HL-60 (cell line): ENCODE measurements at regions not wholly inside any gene's neighbourhood (a gene's known extent, or its start where the extent isn't known, plus 50 kb on each side); places are given as distances from the start of the nearest gene placed in this dataset.

ENCODE experiments used
- DNase-seq, 2 experiments: peaks; one replicate each; pipeline ENCODE4 v3.0.0-alpha.2; 2010 to 2020; ENCODE audit warnings: low read depth in 1 of 2, low spot score in 1 of 2
- H3K27ac ChIP-seq: fragments of 250-450 bp; sonication (Bioruptor Pico); replicated peaks from 2 replicates; pipeline ENCODE4 v1.5.1; 2020; ENCODE audit warnings: mild to moderate bottlenecking, moderate library complexity
- H3K27me3 ChIP-seq: fragments of 250-450 bp; sonication (Bioruptor Pico); 2 replicates; pipeline ENCODE4 v1.5.1; 2021; ENCODE audit warnings: mild to moderate bottlenecking, moderate library complexity; ENCODE audit not compliant: insufficient read depth, poor library complexity, severe bottlenecking
- H3K4me3 ChIP-seq: replicated peaks from 2 replicates; pipeline ENCODE4 v1.5.1; 2011; ENCODE audit warnings: mild to moderate bottlenecking, control low read depth, low read length; ENCODE audit not compliant: insufficient read depth
- GABPA ChIP-seq: IDR thresholded peaks from 2 replicates; pipeline ENCODE4 v1.6.1; 2012; ENCODE audit warnings: low read depth
- POLR2AphosphoS5 ChIP-seq: IDR thresholded peaks from 2 replicates; pipeline ENCODE4 v1.6.1; 2012; ENCODE audit warnings: low read depth
- SPI1 ChIP-seq: IDR thresholded peaks from 2 replicates; pipeline ENCODE4 v1.6.1; 2012; ENCODE audit warnings: low read depth, mild to moderate bottlenecking, borderline replicate concordance
- TF ChIP-seq, protein P1 (sequence below): IDR thresholded peaks from 2 replicates; pipeline ENCODE4 v1.6.1; 2012; ENCODE audit warnings: low read depth; ENCODE audit not compliant: insufficient replicate concordance
- TF ChIP-seq, protein P2 (sequence below): IDR thresholded peaks from one replicate; pipeline ENCODE4 v1.5.1; 2011; ENCODE audit warnings: low read length, control low read depth, inconsistent platforms; ENCODE audit not compliant: insufficient read depth

DNA sequence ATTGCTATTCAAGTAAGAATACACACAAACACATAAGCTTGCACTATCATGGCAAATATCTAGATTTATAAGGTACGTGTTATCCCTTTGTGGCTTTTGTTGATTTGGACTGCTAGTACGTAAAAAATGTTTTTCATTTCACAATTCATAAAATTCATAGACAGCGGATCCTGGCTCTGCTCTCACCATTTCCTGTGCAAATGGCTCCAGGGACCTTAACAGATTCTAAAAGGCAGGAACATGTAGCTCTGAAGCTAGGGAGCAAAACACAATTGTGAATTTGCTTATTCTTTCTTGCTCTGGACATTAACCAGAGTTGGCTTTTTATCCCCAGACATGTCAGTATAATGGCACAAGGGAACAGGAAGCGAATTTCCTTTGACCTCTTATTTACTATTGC is 1019.9 kb upstream of the WWC1 start:
- Histone ChIP-seq H3K27ac (no peak overlapping the region), H3K4me3 (no peak overlapping the region), H3K27me3 (no peaks in the 10 kb centered on the region)
- DNase-seq, result no peak
- TF ChIP-seq SPI1 (no peak), POLR2AphosphoS5 (no peak), GABPA (no peak)
- TF ChIP-seq, protein P1, sequence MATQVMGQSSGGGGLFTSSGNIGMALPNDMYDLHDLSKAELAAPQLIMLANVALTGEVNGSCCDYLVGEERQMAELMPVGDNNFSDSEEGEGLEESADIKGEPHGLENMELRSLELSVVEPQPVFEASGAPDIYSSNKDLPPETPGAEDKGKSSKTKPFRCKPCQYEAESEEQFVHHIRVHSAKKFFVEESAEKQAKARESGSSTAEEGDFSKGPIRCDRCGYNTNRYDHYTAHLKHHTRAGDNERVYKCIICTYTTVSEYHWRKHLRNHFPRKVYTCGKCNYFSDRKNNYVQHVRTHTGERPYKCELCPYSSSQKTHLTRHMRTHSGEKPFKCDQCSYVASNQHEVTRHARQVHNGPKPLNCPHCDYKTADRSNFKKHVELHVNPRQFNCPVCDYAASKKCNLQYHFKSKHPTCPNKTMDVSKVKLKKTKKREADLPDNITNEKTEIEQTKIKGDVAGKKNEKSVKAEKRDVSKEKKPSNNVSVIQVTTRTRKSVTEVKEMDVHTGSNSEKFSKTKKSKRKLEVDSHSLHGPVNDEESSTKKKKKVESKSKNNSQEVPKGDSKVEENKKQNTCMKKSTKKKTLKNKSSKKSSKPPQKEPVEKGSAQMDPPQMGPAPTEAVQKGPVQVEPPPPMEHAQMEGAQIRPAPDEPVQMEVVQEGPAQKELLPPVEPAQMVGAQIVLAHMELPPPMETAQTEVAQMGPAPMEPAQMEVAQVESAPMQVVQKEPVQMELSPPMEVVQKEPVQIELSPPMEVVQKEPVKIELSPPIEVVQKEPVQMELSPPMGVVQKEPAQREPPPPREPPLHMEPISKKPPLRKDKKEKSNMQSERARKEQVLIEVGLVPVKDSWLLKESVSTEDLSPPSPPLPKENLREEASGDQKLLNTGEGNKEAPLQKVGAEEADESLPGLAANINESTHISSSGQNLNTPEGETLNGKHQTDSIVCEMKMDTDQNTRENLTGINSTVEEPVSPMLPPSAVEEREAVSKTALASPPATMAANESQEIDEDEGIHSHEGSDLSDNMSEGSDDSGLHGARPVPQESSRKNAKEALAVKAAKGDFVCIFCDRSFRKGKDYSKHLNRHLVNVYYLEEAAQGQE, result no peak
- TF ChIP-seq, protein P2, sequence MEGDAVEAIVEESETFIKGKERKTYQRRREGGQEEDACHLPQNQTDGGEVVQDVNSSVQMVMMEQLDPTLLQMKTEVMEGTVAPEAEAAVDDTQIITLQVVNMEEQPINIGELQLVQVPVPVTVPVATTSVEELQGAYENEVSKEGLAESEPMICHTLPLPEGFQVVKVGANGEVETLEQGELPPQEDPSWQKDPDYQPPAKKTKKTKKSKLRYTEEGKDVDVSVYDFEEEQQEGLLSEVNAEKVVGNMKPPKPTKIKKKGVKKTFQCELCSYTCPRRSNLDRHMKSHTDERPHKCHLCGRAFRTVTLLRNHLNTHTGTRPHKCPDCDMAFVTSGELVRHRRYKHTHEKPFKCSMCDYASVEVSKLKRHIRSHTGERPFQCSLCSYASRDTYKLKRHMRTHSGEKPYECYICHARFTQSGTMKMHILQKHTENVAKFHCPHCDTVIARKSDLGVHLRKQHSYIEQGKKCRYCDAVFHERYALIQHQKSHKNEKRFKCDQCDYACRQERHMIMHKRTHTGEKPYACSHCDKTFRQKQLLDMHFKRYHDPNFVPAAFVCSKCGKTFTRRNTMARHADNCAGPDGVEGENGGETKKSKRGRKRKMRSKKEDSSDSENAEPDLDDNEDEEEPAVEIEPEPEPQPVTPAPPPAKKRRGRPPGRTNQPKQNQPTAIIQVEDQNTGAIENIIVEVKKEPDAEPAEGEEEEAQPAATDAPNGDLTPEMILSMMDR, result no peak

DNA sequence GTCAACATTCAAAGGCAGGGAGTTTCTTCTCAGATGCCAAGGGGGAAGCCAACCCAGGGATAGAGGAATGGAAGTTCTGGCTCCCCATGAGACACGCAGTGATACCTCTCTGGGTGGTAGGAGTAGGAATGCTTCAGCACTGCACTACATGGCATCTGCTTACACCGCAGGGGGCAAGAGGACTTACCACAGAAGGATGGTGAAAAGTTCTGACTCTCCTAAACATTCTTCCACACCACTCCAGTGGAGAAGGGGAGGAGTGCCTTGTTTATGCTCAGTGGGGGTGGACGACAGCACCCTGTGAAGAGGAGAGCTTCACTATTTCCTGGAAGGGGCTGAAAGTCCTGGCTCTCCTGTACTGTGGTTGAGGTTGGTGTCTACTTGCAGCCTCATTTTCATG is 1011.3 kb upstream of the WWC1 start:
- H3K4me3 ChIP-seq, result no peak overlapping the region
- no peak overlapping the region for H3K27ac ChIP-seq
- no peaks in the 10 kb centered on the region for H3K27me3 ChIP-seq
- TF ChIP-seq GABPA (no peak), POLR2AphosphoS5 (no peak), SPI1 (no peak)
- TF ChIP-seq, protein P1, result no peak
- TF ChIP-seq, protein P2, result no peak
- no peak for DNase-seq

DNA sequence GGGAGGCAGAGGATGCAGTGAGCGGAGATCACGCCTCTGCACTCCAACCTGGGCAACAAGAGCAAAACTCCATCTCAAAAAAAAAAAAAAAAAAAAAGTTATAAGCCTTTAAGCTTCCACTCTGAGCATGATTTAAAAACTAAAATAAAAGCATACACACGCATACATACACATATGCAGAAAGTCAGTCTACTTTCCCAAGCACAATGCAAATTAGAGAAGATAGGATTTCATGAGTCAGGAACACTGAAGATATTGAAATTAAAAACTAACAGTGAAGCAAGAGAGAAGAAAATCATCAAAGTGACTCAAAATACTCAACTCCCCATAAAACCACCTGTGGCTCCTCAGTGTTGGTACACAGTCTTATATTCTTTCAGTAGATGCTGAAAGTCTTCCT is 1009.5 kb upstream of the WWC1 start:
- no peak overlapping the region for H3K27ac ChIP-seq
- no peak overlapping the region for H3K4me3 ChIP-seq
- TF ChIP-seq, protein P2, result no peak
- TF ChIP-seq GABPA (no peak), SPI1 (no peak), POLR2AphosphoS5 (no peak)
- TF ChIP-seq, protein P1, result no peak
- H3K27me3 ChIP-seq, result no peaks in the 10 kb centered on the region
- no peak for DNase-seq
